Loucy (cell line): ENCODE measurements at regions not wholly inside any gene's neighbourhood (a gene's known extent, or its start where the extent isn't known, plus 50 kb on each side); places are given as distances from the start of the nearest gene placed in this dataset.

Experiments used
- H2AFZ ChIP-seq: fragments of 200-600 bp; sonication (generic); 2 replicates; pipeline ENCODE4 v1.6.0; 2016; ENCODE audit warnings: antibody characterized with exemption, mild to moderate bottlenecking, low read length, moderate library complexity
- H3F3A ChIP-seq: fragments of 200-600 bp; 2 replicates; pipeline ENCODE4 v1.6.0; 2016; ENCODE audit warnings: antibody characterized with exemption, low read depth, mild to moderate bottlenecking
- H3K27me3 ChIP-seq: fragments of 200-600 bp; sonication (generic); 2 replicates; pipeline ENCODE4 v1.6.1; 2014; ENCODE audit warnings: low read length, mild to moderate bottlenecking; ENCODE audit not compliant: insufficient read depth, poor library complexity, severe bottlenecking
- H3K36me3 ChIP-seq: fragments of 200-600 bp; sonication (generic); 2 replicates; pipeline ENCODE4 v1.6.1; 2016; ENCODE audit warnings: low read length; ENCODE audit not compliant: insufficient read depth
- H3K4me1 ChIP-seq: fragments of 200-600 bp; sonication (generic); 2 replicates; pipeline ENCODE4 v1.5.1; 2014; ENCODE audit warnings: low read length, mild to moderate bottlenecking; ENCODE audit not compliant: insufficient read depth, poor library complexity, severe bottlenecking
- H3K4me2 ChIP-seq: fragments of 200-600 bp; sonication (generic); 2 replicates; pipeline ENCODE4 v1.6.0; 2014; ENCODE audit warnings: antibody characterized with exemption, low read length, low read depth, mild to moderate bottlenecking; ENCODE audit not compliant: poor library complexity, severe bottlenecking
- H3K4me3 ChIP-seq: fragments of 200-600 bp; sonication (generic); 2 replicates; pipeline ENCODE4 v1.5.1; 2014; ENCODE audit warnings: low read length, mild to moderate bottlenecking, mixed read lengths; ENCODE audit not compliant: poor library complexity, severe bottlenecking
- H3K79me2 ChIP-seq: fragments of 200-600 bp; sonication (generic); 2 replicates; pipeline ENCODE4 v1.6.1; 2014; ENCODE audit warnings: low read length; ENCODE audit not compliant: insufficient read depth
- H3K9ac ChIP-seq: fragments of 200-600 bp; sonication (generic); 2 replicates; pipeline ENCODE4 v1.6.0; 2014; ENCODE audit warnings: mild to moderate bottlenecking, low read depth, low read length, moderate library complexity; ENCODE audit not compliant: poor library complexity, severe bottlenecking
- H3K9me2 ChIP-seq: fragments of 200-600 bp; sonication (generic); replicated peaks from 2 replicates; pipeline ENCODE4 v1.6.1; 2016; ENCODE audit warnings: low read depth, low read length, mixed read lengths
- H3K9me3 ChIP-seq: fragments of 200-600 bp; sonication (generic); 2 replicates; pipeline ENCODE4 v1.6.1; 2014; ENCODE audit warnings: mild to moderate bottlenecking, antibody characterized with exemption, low read length, low read depth; ENCODE audit not compliant: insufficient read depth
- H4K20me1 ChIP-seq: fragments of 200-600 bp; sonication (generic); 2 replicates; pipeline ENCODE4 v1.6.0; 2014; ENCODE audit warnings: antibody characterized with exemption, low read length, mild to moderate bottlenecking; ENCODE audit not compliant: insufficient read depth, poor library complexity, severe bottlenecking
- EZH2phosphoT487 ChIP-seq: fragments of 200-600 bp; IDR thresholded peaks from 2 replicates; pipeline ENCODE4 v1.6.1; 2018; ENCODE audit warnings: antibody characterized with exemption, mild to moderate bottlenecking, moderate library complexity, borderline replicate concordance
- TF ChIP-seq, protein P1 (sequence below): fragments of 200-600 bp; sonication (generic); conservative IDR thresholded peaks from 2 replicates; pipeline ENCODE4 v1.5.1; 2014; ENCODE audit warnings: mild to moderate bottlenecking, antibody characterized with exemption, low read length

DNA sequence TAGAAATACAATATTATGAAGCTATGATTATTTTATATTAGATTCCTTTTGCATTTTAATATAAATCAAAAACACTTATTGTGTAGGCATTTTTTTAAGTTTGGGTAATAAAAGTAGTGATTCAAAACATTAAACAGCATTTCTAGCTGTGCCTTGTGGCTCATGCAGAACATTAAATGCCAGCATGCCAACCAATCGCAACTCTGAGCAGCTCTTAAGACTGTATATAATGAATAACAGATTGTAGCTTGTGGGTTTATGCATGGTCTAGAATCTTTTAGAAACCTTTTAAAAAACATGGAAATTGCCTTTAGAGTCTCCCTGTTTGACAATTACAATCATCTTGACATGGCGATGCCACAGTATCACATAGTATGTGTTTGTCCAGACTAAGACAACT, 903.8 kb downstream of the EFNA5 start:
- no peaks in the 10 kb centered on the region for H4K20me1 ChIP-seq
- H3K36me3 ChIP-seq = no peaks in the 10 kb centered on the region
- no peak overlapping the region for H3K9ac ChIP-seq
- no peaks in the 10 kb centered on the region for H3K9me3 ChIP-seq
- no peak overlapping the region for H3K4me3 ChIP-seq
- no peaks in the 10 kb centered on the region for H3K4me1 ChIP-seq
- TF ChIP-seq EZH2phosphoT487 = no peak
- TF ChIP-seq, protein P1, sequence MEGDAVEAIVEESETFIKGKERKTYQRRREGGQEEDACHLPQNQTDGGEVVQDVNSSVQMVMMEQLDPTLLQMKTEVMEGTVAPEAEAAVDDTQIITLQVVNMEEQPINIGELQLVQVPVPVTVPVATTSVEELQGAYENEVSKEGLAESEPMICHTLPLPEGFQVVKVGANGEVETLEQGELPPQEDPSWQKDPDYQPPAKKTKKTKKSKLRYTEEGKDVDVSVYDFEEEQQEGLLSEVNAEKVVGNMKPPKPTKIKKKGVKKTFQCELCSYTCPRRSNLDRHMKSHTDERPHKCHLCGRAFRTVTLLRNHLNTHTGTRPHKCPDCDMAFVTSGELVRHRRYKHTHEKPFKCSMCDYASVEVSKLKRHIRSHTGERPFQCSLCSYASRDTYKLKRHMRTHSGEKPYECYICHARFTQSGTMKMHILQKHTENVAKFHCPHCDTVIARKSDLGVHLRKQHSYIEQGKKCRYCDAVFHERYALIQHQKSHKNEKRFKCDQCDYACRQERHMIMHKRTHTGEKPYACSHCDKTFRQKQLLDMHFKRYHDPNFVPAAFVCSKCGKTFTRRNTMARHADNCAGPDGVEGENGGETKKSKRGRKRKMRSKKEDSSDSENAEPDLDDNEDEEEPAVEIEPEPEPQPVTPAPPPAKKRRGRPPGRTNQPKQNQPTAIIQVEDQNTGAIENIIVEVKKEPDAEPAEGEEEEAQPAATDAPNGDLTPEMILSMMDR = no peak
- no peaks in the 10 kb centered on the region for H3K79me2 ChIP-seq
- H3K4me2 ChIP-seq = no peak overlapping the region
- no peaks in the 10 kb centered on the region for H3K9me2 ChIP-seq
- no peaks in the 10 kb centered on the region for H3F3A ChIP-seq
- no peak overlapping the region for H2AFZ ChIP-seq
- no peaks in the 10 kb centered on the region for H3K27me3 ChIP-seq

DNA sequence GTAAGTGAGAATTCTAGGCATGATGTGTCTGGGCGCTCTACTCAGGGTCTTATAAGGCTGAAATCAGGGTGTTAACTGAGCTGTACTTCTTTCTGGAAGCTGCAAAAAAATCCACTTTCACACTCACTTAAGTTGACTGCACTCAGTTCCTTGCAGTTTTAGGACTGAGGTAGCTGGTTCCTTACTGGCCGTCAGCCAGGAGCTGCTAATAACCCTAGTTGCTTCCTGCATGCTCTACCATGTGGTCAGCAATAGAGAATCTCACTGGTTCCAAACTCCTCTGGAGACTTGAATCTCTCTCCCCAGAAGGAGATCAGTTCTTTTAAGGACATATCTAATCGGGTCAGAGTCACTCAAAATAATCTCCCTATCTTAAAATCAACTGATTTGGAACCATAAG, 911.2 kb downstream of the EFNA5 start:
- Histone ChIP-seq H3K9me2 (no peaks in the 10 kb centered on the region), H2AFZ (no peak overlapping the region), H3K4me3 (no peak overlapping the region), H3K27me3 (no peaks in the 10 kb centered on the region), H3K9ac (no peak overlapping the region), H3K79me2 (no peaks in the 10 kb centered on the region), H3K4me2 (no peak overlapping the region), H4K20me1 (no peaks in the 10 kb centered on the region), H3K9me3 (no peaks in the 10 kb centered on the region), H3F3A (no peaks in the 10 kb centered on the region), H3K36me3 (no peaks in the 10 kb centered on the region), H3K4me1 (no peaks in the 10 kb centered on the region)
- no peak for TF ChIP-seq EZH2phosphoT487
- TF ChIP-seq, protein P1 = no peak

DNA sequence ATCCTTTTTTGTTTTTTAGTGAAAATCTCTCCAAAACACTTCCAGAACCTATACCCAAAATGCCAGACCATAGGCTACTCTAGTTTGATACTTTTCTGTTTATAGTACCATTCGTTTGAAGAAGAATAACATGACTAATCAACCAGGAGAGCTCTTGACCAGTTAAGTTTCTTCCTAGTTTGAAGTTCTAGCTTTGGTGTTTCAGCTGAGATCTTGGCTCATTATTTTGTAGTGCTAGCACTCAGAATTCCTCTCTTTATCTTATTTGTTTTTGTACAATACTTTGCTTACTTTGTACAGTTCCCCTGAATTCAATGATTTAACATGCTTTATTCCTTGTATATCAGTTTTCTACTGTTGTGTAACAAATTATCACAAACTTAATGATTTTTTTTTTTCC, 911.6 kb downstream of the EFNA5 start:
- Histone ChIP-seq H3K27me3 (no peaks in the 10 kb centered on the region), H3K79me2 (no peaks in the 10 kb centered on the region), H3K9ac (no peak overlapping the region), H3F3A (no peaks in the 10 kb centered on the region), H3K4me2 (no peak overlapping the region), H3K4me3 (no peak overlapping the region), H2AFZ (no peak overlapping the region), H4K20me1 (no peaks in the 10 kb centered on the region), H3K9me3 (no peaks in the 10 kb centered on the region), H3K9me2 (no peaks in the 10 kb centered on the region), H3K4me1 (no peaks in the 10 kb centered on the region), H3K36me3 (no peaks in the 10 kb centered on the region)
- TF ChIP-seq EZH2phosphoT487 = no peak
- TF ChIP-seq, protein P1 = no peak
